PC-9 (cell line): ENCODE measurements at regions not wholly inside any gene's neighbourhood (a gene's known extent, or its start where the extent isn't known, plus 50 kb on each side); places are given as distances from the start of the nearest gene placed in this dataset.
"Not testable (repeated sequence)": the region's sequence is repeated elsewhere in the genome, so short reads cannot be mapped to it uniquely, and the experiment has no call there.

Experiments used
- BruUV-seq: library from RNA; stranded (reverse); fragments of 400-500 nt; replicated peaks from 2 replicates; lab custom pipeline; 2021; lab: Mats Ljungman, UMichigan
- CTCF ChIA-PET: fragments of 300-600 bp; sonication (Branson Sonifier 250); formaldehyde crosslinking; loops from one replicate; lab custom pipeline; 2022; ENCODE audit warnings: antibody characterized with exemption; lab: Charles Lee
- POLR2A ChIA-PET: fragments of 300-600 bp; sonication (Branson Sonifier 250); formaldehyde crosslinking; loops from one replicate; lab custom pipeline; 2022; ENCODE audit warnings: antibody characterized with exemption; ENCODE audit not compliant: unreplicated experiment; lab: Charles Lee
- DNase-seq, 2 experiments: peaks; one replicate each; pipeline versions ENCODE4 v3.0.0 to v3.0.0-alpha.2; 2015 to 2022; ENCODE audit warnings: mixed read lengths in 1 of 2
- H2AFZ ChIP-seq: fragments of 200-600 bp; sonication (generic); 2 replicates; pipeline ENCODE4 v1.8.1; 2017; ENCODE audit warnings: antibody characterized with exemption
- H3F3A ChIP-seq: fragments of 200-600 bp; sonication (generic); 2 replicates; pipeline ENCODE4 v1.8.1; 2017; ENCODE audit warnings: antibody characterized with exemption, mild to moderate bottlenecking, low read depth; ENCODE audit not compliant: insufficient read depth
- H3K27ac ChIP-seq: fragments of 200-600 bp; sonication (generic); 2 replicates; pipeline ENCODE4 v1.6.1; 2016; ENCODE audit warnings: mixed run types
- H3K27me3 ChIP-seq: fragments of 200-600 bp; sonication (generic); 2 replicates; pipeline ENCODE4 v1.6.1; 2016; ENCODE audit warnings: low read depth, mixed run types; ENCODE audit not compliant: insufficient read depth
- H3K36me3 ChIP-seq: fragments of 200-600 bp; sonication (generic); 2 replicates; pipeline ENCODE4 v1.6.1; 2016; ENCODE audit warnings: low read depth, mixed run types
- H3K4me1 ChIP-seq: fragments of 200-600 bp; sonication (generic); replicated peaks from 2 replicates; pipeline ENCODE4 v1.6.1; 2016; ENCODE audit warnings: mixed run types; ENCODE audit not compliant: insufficient read depth
- H3K4me2 ChIP-seq: fragments of 200-600 bp; sonication (generic); 2 replicates; pipeline ENCODE4 v1.6.1; 2017; ENCODE audit warnings: mixed run types
- H3K4me3 ChIP-seq: fragments of 200-600 bp; sonication (generic); 2 replicates; pipeline ENCODE4 v1.6.1; 2016; ENCODE audit warnings: mixed run types
- H3K79me2 ChIP-seq: fragments of 200-600 bp; sonication (generic); 2 replicates; pipeline ENCODE4 v1.6.1; 2017; ENCODE audit warnings: low read depth, mixed run types
- H3K9me2 ChIP-seq: fragments of 200-600 bp; sonication (generic); 2 replicates; pipeline ENCODE4 v1.8.1; 2017; ENCODE audit warnings: mild to moderate bottlenecking; ENCODE audit not compliant: insufficient read depth
- H3K9me3 ChIP-seq: fragments of 200-600 bp; sonication (generic); 2 replicates; pipeline ENCODE4 v1.8.1; 2016; ENCODE audit warnings: low read depth; ENCODE audit not compliant: insufficient read depth
- H4K20me1 ChIP-seq: fragments of 200-600 bp; sonication (generic); 2 replicates; pipeline ENCODE4 v1.8.1; 2017; ENCODE audit not compliant: insufficient read depth
- intact Hi-C: fragments of 100-400 bp; cut with micrococcal nuclease; formaldehyde crosslinking; loops from one replicate; pipeline ENCODE4 v1.10.0; 2022; ENCODE audit not compliant: unreplicated experiment

- H3K79me2 ChIP-seq, H2AFZ ChIP-seq, H3K27me3 ChIP-seq, H3K27ac ChIP-seq, POLR2A ChIA-PET, H3K4me1 ChIP-seq, H3K4me2 ChIP-seq, DNase-seq, BruUV-seq, H3F3A ChIP-seq, CTCF ChIA-PET, intact Hi-C loops, H4K20me1 ChIP-seq, H3K9me3 ChIP-seq, H3K4me3 ChIP-seq, H3K36me3 ChIP-seq, H3K9me2 ChIP-seq: not testable (repeated sequence)
These were observed 116.1 kb upstream of the TPTE start for GRCh38 chr21:10405331-10405730.

DNA sequence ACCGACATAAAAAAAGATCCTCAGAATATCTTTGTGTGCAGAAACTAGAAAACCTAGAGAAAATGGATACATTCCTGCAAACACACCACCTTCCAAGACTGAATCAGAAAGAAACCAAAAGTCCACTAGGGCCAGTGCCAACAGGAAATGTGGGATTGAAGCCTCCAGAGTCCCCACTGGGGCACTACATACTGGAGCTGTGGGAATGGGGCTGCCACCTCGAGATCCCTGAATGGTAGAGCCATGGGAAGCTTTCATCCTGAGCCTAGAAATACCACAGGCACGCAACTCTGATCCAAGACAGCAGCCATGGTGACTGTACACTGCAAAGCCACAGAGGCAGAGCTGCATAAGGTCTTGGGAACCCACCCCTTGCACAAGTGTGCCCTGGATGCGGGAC is 111.6 kb upstream of the TPTE start:
- H3K4me3 ChIP-seq, H3F3A ChIP-seq, H3K9me3 ChIP-seq, H3K79me2 ChIP-seq, H3K36me3 ChIP-seq, H4K20me1 ChIP-seq, CTCF ChIA-PET, intact Hi-C loops, DNase-seq, H3K27me3 ChIP-seq, H2AFZ ChIP-seq, H3K9me2 ChIP-seq, H3K27ac ChIP-seq, POLR2A ChIA-PET, H3K4me2 ChIP-seq, H3K4me1 ChIP-seq, BruUV-seq: not testable (repeated sequence)

DNA sequence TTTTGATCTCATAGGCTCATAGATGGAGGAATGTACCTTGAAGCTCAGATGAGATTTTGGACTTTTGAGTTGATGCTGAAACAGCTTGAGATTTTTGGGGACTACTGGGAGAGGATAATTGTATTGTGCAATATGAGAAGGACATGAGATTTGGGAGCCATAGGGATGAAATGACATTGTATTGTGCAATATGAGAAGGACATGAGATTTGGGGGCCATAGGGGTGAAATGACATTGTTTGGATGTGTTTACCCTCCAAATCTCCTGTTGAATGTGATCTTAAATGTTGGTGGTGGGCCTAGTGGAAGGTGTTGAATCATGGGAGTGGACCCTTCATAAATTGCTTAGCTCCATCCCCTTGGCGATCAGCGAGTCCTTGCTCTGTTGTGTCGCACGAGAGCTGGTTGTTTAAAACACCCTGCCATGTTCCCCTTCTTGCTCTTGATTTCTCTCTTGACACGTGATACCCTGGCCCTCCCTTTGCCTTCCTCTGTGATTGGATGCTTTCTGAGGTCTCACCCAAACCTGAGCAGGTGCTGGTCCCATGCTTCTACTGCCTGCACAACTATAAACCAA is 110.9 kb upstream of the TPTE start:
- H3K27me3 ChIP-seq, H3K9me2 ChIP-seq, H3K36me3 ChIP-seq, DNase-seq, H3K4me2 ChIP-seq, H3K79me2 ChIP-seq, H3K4me1 ChIP-seq, POLR2A ChIA-PET, H3K4me3 ChIP-seq, CTCF ChIA-PET, H3K27ac ChIP-seq, intact Hi-C loops, H3K9me3 ChIP-seq, H4K20me1 ChIP-seq, BruUV-seq, H2AFZ ChIP-seq, H3F3A ChIP-seq: not testable (repeated sequence)

- H3K27ac ChIP-seq, H2AFZ ChIP-seq, H3K4me1 ChIP-seq, BruUV-seq, H3K36me3 ChIP-seq, H3F3A ChIP-seq, H3K79me2 ChIP-seq, intact Hi-C loops, H3K4me2 ChIP-seq, POLR2A ChIA-PET, CTCF ChIA-PET, H3K27me3 ChIP-seq, H4K20me1 ChIP-seq, H3K4me3 ChIP-seq, H3K9me3 ChIP-seq, DNase-seq, H3K9me2 ChIP-seq: not testable (repeated sequence)
These were observed 109.4 kb upstream of the TPTE start for GRCh38 chr21:10411776-10412526.

DNA sequence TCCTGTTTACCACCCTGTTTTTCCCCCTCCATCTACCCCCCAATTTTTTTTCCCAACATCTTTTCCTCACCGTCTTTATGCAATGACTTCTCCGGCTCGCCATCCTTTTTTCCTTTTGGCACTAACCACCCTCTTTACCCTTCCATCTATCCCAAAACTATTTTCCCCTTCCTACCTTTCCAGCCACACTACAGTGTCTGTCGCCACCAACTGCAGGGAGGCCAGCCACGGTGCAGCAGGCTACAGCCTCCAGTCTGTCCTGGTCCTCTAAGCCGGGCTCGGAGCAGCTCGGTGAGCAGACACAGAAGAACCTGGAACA is 108.5 kb upstream of the TPTE start:
- CTCF ChIA-PET, intact Hi-C loops, POLR2A ChIA-PET: not testable (repeated sequence)

GRCh38 chr21:10413247-10414120 is 107.9 kb upstream of the TPTE start:
- H3F3A ChIP-seq, H3K4me2 ChIP-seq, H3K4me3 ChIP-seq, CTCF ChIA-PET, H3K4me1 ChIP-seq, H3K27ac ChIP-seq, DNase-seq, H3K36me3 ChIP-seq, intact Hi-C loops, H3K79me2 ChIP-seq, BruUV-seq, H2AFZ ChIP-seq, H4K20me1 ChIP-seq, POLR2A ChIA-PET, H3K9me3 ChIP-seq, H3K9me2 ChIP-seq: not testable (repeated sequence)
- peaks cover 16% of the 10 kb centered on the region for H3K27me3 ChIP-seq

More for the DNA sequence above, 108.5 kb upstream of the TPTE start:
- H3K9me2 ChIP-seq, DNase-seq, H3K9me3 ChIP-seq, H3K27ac ChIP-seq, H3K36me3 ChIP-seq, H3K4me1 ChIP-seq, BruUV-seq, H3F3A ChIP-seq, H3K4me2 ChIP-seq, H4K20me1 ChIP-seq, H3K79me2 ChIP-seq, H2AFZ ChIP-seq, H3K4me3 ChIP-seq: not testable (repeated sequence)
- peaks cover 14% of the 10 kb centered on the region for H3K27me3 ChIP-seq
